Fibroblast of skin of left biceps (primary cell): ENCODE measurements at regions not wholly inside any gene's neighbourhood (a gene's known extent, or its start where the extent isn't known, plus 50 kb on each side); places are given as distances from the start of the nearest gene placed in this dataset.

Source experiments
- DNase-seq, 2 experiments: peaks; one replicate each; pipeline ENCODE4 v3.0.0-alpha.2; 2013; ENCODE audit warnings: low read depth in 2 of 2

- DNase-seq: no peak
Observed at GRCh38 chr22:46078241-46079092, 71.9 kb upstream of the PPARA start.

GRCh38 chr22:46079093-46079860 lies 71.0 kb upstream of the PPARA start:
- no peak for DNase-seq

- no peak for DNase-seq
Observed at GRCh38 chr22:46079861-46080821, 70.2 kb upstream of the PPARA start.

- DNase-seq: no peak
Observed at GRCh38 chr22:46081036-46081830, 69.1 kb upstream of the PPARA start.

GRCh38 chr22:46081831-46082210 lies 68.5 kb upstream of the PPARA start:
- no peak for DNase-seq

- DNase-seq: no peak
Observed at GRCh38 chr22:46082633-46083032, 67.7 kb upstream of the PPARA start.

- no peak for DNase-seq
Observed at GRCh38 chr22:46083383-46084350, 66.7 kb upstream of the PPARA start.

GRCh38 chr22:46084376-46084775 lies 66.0 kb upstream of the PPARA start:
- DNase-seq: no peak

- no peak for DNase-seq
Observed at GRCh38 chr22:46084943-46085827, 65.1 kb upstream of the PPARA start.

- DNase-seq: no peak
Observed at GRCh38 chr22:46085828-46086576, 64.3 kb upstream of the PPARA start.

- no peak for DNase-seq
Observed at GRCh38 chr22:46086577-46087335, 63.6 kb upstream of the PPARA start.

GRCh38 chr22:46087336-46087690 lies 63.0 kb upstream of the PPARA start:
- DNase-seq: no peak

- DNase-seq: peak; percentile 73 to 75
Observed at GRCh38 chr22:46087816-46088277, 62.5 kb upstream of the PPARA start.

GRCh38 chr22:46088541-46089311 lies 61.6 kb upstream of the PPARA start:
- DNase-seq: no peak

GRCh38 chr22:46089426-46090035 lies 60.8 kb upstream of the PPARA start:
- DNase-seq: no peak

GRCh38 chr22:46090036-46090591 lies 60.2 kb upstream of the PPARA start:
- DNase-seq: no peak
